ENCODE measurements at regions not wholly inside any gene's neighbourhood (a gene's known extent, or its start where the extent isn't known, plus 50 kb on each side); places are given as distances from the start of the nearest gene placed in this dataset.

DNA sequence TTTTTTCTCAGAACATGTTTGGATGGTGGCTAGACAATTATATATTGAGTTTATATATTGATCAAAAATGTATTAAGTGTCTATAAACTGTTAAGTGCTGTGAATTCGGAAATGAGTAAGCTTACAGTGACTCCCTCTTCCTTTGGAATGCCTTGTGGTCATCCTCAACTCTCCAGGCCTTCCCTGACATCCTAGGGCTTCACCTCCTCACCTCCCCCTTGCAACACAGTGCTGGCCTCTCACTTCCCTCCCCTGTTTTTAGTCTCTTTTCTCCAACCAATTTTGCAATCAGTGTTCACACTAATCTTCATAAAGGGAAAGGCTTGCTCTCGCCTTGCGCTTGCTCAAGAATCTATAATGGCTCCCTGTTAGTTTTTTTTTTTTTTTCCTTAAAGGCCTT lies 95.1 kb upstream of the C1orf21 start:
- DNase-seq = no peak
- TF ChIP-seq POLR2A (IDR thresholded peaks at IDR 0.05) (no peak), CTCF (IDR thresholded peaks at IDR 0.05) (no peak)
- H3K27me3 ChIP-seq = no peaks in the 10 kb centered on the region
- intact Hi-C loops (cut with DNase I) = loop anchor here in 2 of 10 donors (10.0 kb wide), 3 partner anchors 93 to 273 kb away; partner anchors contain the start of gene C1orf21 (in 1 of the 2)
- no peaks in the 10 kb centered on the region for H3K36me3 ChIP-seq
- WGBS, 4 donors = 75 to 97% (median 90%) methylated on average over 3 of the region's 3 CpGs
- H3K4me1 ChIP-seq = peaks cover 0 to 23% (median 9%) of the 10 kb centered on the region in 12 donors
- no peak overlapping the region for H3K4me3 ChIP-seq
- no peak for ATAC-seq
- H3K27ac ChIP-seq = no peak overlapping the region
- no peaks in the 10 kb centered on the region for H3K9me3 ChIP-seq

GRCh38 chr1:184292101-184292500 lies 94.7 kb upstream of the C1orf21 start:
- Histone ChIP-seq H3K4me1 (peaks cover 0 to 27% (median 13%) of the 10 kb centered on the region in 12 donors), H3K27ac (no peak overlapping the region), H3K4me3 (no peak overlapping the region), H3K27me3 (no peaks in the 10 kb centered on the region), H3K36me3 (no peaks in the 10 kb centered on the region), H3K9me3 (no peaks in the 10 kb centered on the region)
- intact Hi-C loops (cut with DNase I) = loop anchor here in 2 of 10 donors (10.0 kb wide), 3 partner anchors 93 to 273 kb away; partner anchors contain the start of gene C1orf21 (in 1 of the 2)
- DNase-seq (no peak), ATAC-seq (no peak)
- TF ChIP-seq POLR2A (IDR thresholded peaks at IDR 0.05) (no peak), CTCF (IDR thresholded peaks at IDR 0.05) (no peak)
- 80 to 96% (median 95%) methylated on average over 3 of the region's 3 CpGs for WGBS, 4 donors

- intact Hi-C loops (cut with DNase I) = loop anchor here in 2 of 10 donors (10.0 kb wide), 3 partner anchors 91 to 271 kb away; partner anchors contain the start of gene C1orf21 (in 1 of the 2)
- Histone ChIP-seq H3K27me3 (no peaks in the 10 kb centered on the region), H3K36me3 (no peaks in the 10 kb centered on the region), H3K9me3 (no peaks in the 10 kb centered on the region), H3K4me1 (peaks cover 2 to 47% (median 32%) of the 10 kb centered on the region in 12 donors), H3K4me3 (no peak overlapping the region), H3K27ac (no peak overlapping the region)
- 89 to 100% (median 97%) methylated on average over 1 of the region's 1 CpG for WGBS, 4 donors
- no peak for TF ChIP-seq POLR2A (IDR thresholded peaks at IDR 0.05)
- DNase-seq (no peak), ATAC-seq (no peak)
Observed at GRCh38 chr1:184294101-184294500, 92.7 kb upstream of the C1orf21 start.

DNA sequence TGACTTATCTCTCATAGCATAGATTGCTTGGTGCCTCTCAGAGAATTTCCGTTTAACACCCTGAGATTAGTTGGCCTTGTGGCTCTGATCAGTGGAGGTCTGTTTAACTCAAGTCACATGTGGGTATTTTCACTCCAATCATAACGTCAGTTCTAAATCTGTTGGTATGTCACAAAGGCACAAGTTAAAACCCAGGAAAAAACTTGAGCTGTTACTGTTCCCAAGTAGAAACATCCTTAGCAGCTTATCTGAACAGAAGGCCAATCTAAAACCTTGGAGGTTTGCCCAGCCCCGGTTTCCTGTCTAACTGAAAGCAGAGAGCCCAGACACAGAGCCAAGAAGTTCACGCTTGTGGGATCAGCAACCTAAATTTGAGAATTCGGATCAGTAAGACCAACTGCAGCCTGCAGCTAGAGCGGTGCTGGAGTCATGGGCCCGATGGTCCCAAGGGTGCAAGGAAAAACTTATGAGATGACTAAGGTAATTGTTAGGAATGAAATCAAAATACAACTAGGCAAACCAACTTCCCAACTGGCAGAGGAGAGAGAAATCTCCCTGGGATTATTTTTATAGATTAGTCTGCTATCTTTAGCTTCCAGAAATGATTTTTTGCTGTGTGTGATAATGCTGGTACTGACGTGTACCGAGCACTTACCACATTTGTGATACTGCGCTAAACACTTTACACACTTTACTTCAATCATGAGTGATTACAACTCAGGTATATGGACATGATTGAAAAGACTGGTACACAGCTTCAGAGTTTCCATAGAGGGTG lies 90.2 kb upstream of the C1orf21 start:
- ATAC-seq (peak; percentile 91 to 95 (median 93)), DNase-seq (peak; percentile 83 to 96 (median 95))
- Histone ChIP-seq H3K27ac (peak overlapping the region; percentile 79 to 92 (median 86)), H3K9me3 (no peaks in the 10 kb centered on the region), H3K4me1 (peaks cover 2 to 58% (median 39%) of the 10 kb centered on the region in 12 donors), H3K36me3 (no peaks in the 10 kb centered on the region), H3K27me3 (no peaks in the 10 kb centered on the region), H3K4me3 (peak overlapping the region in 7 of 12 donors; percentile 0 to 27 (median 21))
- TF ChIP-seq POLR2A (IDR thresholded peaks at IDR 0.05) (no peak), CTCF (IDR thresholded peaks at IDR 0.05) (no peak)
- intact Hi-C loops (cut with DNase I) = loop anchor here in 5 of 10 donors (5.0 to 10.0 kb wide), 5 partner anchors 88 to 366 kb away; partner anchors contain the start of gene C1orf21 (in 4 of the 5)
- WGBS, 4 donors = 2 to 6% (median 3%) methylated on average over 10 of the region's 10 CpGs

Data from heart left ventricle (tissue), 16 donors.